ENCODE measurements at regions not wholly inside any gene's neighbourhood (a gene's known extent, or its start where the extent isn't known, plus 50 kb on each side); places are given as distances from the start of the nearest gene placed in this dataset.

- TF ChIP-seq TAF1 (IDR thresholded peaks at IDR 0.05; ENCODE audit: borderline replicate concordance, low read depth, low read length) = no peak
- no peak for TF ChIP-seq POLR2A (IDR thresholded peaks at IDR 0.05; ENCODE audit: low read depth, low read length)
Measured at GRCh38 chr3:13158408-13158807, 85.2 kb upstream of the IQSEC1 start.
